ENCODE measurements at regions not wholly inside any gene's neighbourhood (a gene's known extent, or its start where the extent isn't known, plus 50 kb on each side); places are given as distances from the start of the nearest gene placed in this dataset.
A peak's percentile ranks its signal among the peaks of the same experiment; 100 is the strongest.

GRCh38 chr6:140140891-140141290 lies 766.4 kb upstream of the CITED2 start:
- Histone ChIP-seq H3K4me3 (ENCODE audit: insufficient read depth, low read length) (no peak overlapping the region), H3K27ac (ENCODE audit: low read depth, low read length) (no peak overlapping the region), H3K4me1 (ENCODE audit: insufficient read depth, low read length) (no peaks in the 10 kb centered on the region), H3K27me3 (ENCODE audit: insufficient read depth, low read length) (no peaks in the 10 kb centered on the region), H3K9me3 (ENCODE audit: low read depth, low read length) (no peaks in the 10 kb centered on the region), H2AFZ (ENCODE audit: low read length) (no peak overlapping the region), H3K79me2 (ENCODE audit: insufficient read depth, low read length) (no peaks in the 10 kb centered on the region), H3K4me2 (ENCODE audit: insufficient read depth, low read length) (no peak overlapping the region), H3K36me3 (ENCODE audit: insufficient read depth, low read length) (no peaks in the 10 kb centered on the region), H4K20me1 (ENCODE audit: insufficient read depth, low read length) (no peaks in the 10 kb centered on the region)
- no peak for DNase-seq (ENCODE audit: insufficient read length, low spot score, missing footprints)
- TF ChIP-seq CTCF (IDR thresholded peaks at IDR 0.05; ENCODE audit: extremely low read depth, low read depth, low read length): no peak

GRCh38 chr6:140138311-140139010 lies 764.0 kb upstream of the CITED2 start:
- no peaks in the 10 kb centered on the region for H4K20me1 ChIP-seq (ENCODE audit: insufficient read depth, low read length)
- no peak overlapping the region for H3K4me3 ChIP-seq (ENCODE audit: insufficient read depth, low read length)
- H2AFZ ChIP-seq (ENCODE audit: low read length): peak overlapping the region; percentile 58
- no peaks in the 10 kb centered on the region for H3K4me1 ChIP-seq (ENCODE audit: insufficient read depth, low read length)
- no peaks in the 10 kb centered on the region for H3K27me3 ChIP-seq (ENCODE audit: insufficient read depth, low read length)
- no peaks in the 10 kb centered on the region for H3K79me2 ChIP-seq (ENCODE audit: insufficient read depth, low read length)
- no peak for DNase-seq (ENCODE audit: insufficient read length, low spot score, missing footprints)
- no peak overlapping the region for H3K27ac ChIP-seq (ENCODE audit: low read depth, low read length)
- no peak overlapping the region for H3K4me2 ChIP-seq (ENCODE audit: insufficient read depth, low read length)
- no peak for TF ChIP-seq CTCF (IDR thresholded peaks at IDR 0.05; ENCODE audit: extremely low read depth, low read depth, low read length)
- no peaks in the 10 kb centered on the region for H3K36me3 ChIP-seq (ENCODE audit: insufficient read depth, low read length)
- no peaks in the 10 kb centered on the region for H3K9me3 ChIP-seq (ENCODE audit: low read depth, low read length)

GRCh38 chr6:140134224-140134623 lies 759.8 kb upstream of the CITED2 start:
- Histone ChIP-seq H3K27ac (ENCODE audit: low read depth, low read length) (no peak overlapping the region), H3K36me3 (ENCODE audit: insufficient read depth, low read length) (no peaks in the 10 kb centered on the region), H2AFZ (ENCODE audit: low read length) (peak overlapping the region; percentile 12), H3K4me3 (ENCODE audit: insufficient read depth, low read length) (no peak overlapping the region), H3K27me3 (ENCODE audit: insufficient read depth, low read length) (no peaks in the 10 kb centered on the region), H3K4me1 (ENCODE audit: insufficient read depth, low read length) (no peaks in the 10 kb centered on the region), H3K79me2 (ENCODE audit: insufficient read depth, low read length) (no peaks in the 10 kb centered on the region), H3K4me2 (ENCODE audit: insufficient read depth, low read length) (no peak overlapping the region), H3K9me3 (ENCODE audit: low read depth, low read length) (no peaks in the 10 kb centered on the region), H4K20me1 (ENCODE audit: insufficient read depth, low read length) (no peaks in the 10 kb centered on the region)
- DNase-seq (ENCODE audit: insufficient read length, low spot score, missing footprints): no peak
- TF ChIP-seq CTCF (IDR thresholded peaks at IDR 0.05; ENCODE audit: extremely low read depth, low read depth, low read length): no peak

- H3K4me2 ChIP-seq (ENCODE audit: insufficient read depth, low read length): no peak overlapping the region
- no peak overlapping the region for H3K27ac ChIP-seq (ENCODE audit: low read depth, low read length)
- H3K4me3 ChIP-seq (ENCODE audit: insufficient read depth, low read length): no peak overlapping the region
- H4K20me1 ChIP-seq (ENCODE audit: insufficient read depth, low read length): no peaks in the 10 kb centered on the region
- DNase-seq (ENCODE audit: insufficient read length, low spot score, missing footprints): no peak
- no peaks in the 10 kb centered on the region for H3K36me3 ChIP-seq (ENCODE audit: insufficient read depth, low read length)
- H3K9me3 ChIP-seq (ENCODE audit: low read depth, low read length): peaks cover 3% of the 10 kb centered on the region
- no peaks in the 10 kb centered on the region for H3K79me2 ChIP-seq (ENCODE audit: insufficient read depth, low read length)
- H3K4me1 ChIP-seq (ENCODE audit: insufficient read depth, low read length): no peaks in the 10 kb centered on the region
- no peak overlapping the region for H2AFZ ChIP-seq (ENCODE audit: low read length)
- TF ChIP-seq CTCF (IDR thresholded peaks at IDR 0.05; ENCODE audit: extremely low read depth, low read depth, low read length): no peak
- no peaks in the 10 kb centered on the region for H3K27me3 ChIP-seq (ENCODE audit: insufficient read depth, low read length)
These were observed 755.6 kb upstream of the CITED2 start for GRCh38 chr6:140130074-140130473.
